Thyroid gland (tissue), 4 donors: ENCODE measurements at regions not wholly inside any gene's neighbourhood (a gene's known extent, or its start where the extent isn't known, plus 50 kb on each side); places are given as distances from the start of the nearest gene placed in this dataset.

Experiments used
- CTCF ChIP-seq, 6 experiments: fragments of 200-600 bp in 3 of 6; fragments of 450-650 bp in 3 of 6; sonication (generic) in 3 of 6; IDR thresholded peaks; one replicate each; pipeline ENCODE4 v1.5.1; 2016 to 2019; ENCODE audit warnings: antibody characterized with exemption in 6 of 6, mild to moderate bottlenecking in 2 of 6, inconsistent platforms in 1 of 6, moderate library complexity in 1 of 6
- POLR2A ChIP-seq, 2 donors: fragments of 450-650 bp; IDR thresholded peaks; one replicate each; pipeline ENCODE4 v1.6.1; 2017; ENCODE audit warnings: antibody characterized with exemption in 2 of 2, mild to moderate bottlenecking in 2 of 2, moderate library complexity in 1 of 2

GRCh38 chr17:30605027-30605426 is 127.8 kb downstream of the GOSR1 start:
- no peak for TF ChIP-seq CTCF (IDR thresholded peaks at IDR 0.05)
- TF ChIP-seq POLR2A (IDR thresholded peaks at IDR 0.05): no peak
